Neural crest cell (in vitro differentiated cells): ENCODE measurements at regions not wholly inside any gene's neighbourhood (a gene's known extent, or its start where the extent isn't known, plus 50 kb on each side); places are given as distances from the start of the nearest gene placed in this dataset.

Experiments
- DNase-seq: peaks from one replicate; pipeline ENCODE4 v3.0.0; 2021; ENCODE audit warnings: low read depth, mixed read lengths, low spot score
- H3K27ac Mint-ChIP-seq: one replicate; pipeline ENCODE4 v1.8.0; 2021; ENCODE audit warnings: mild to moderate bottlenecking, mixed read lengths; ENCODE audit not compliant: unreplicated experiment
- H3K27me3 Mint-ChIP-seq: 2 replicates; pipeline ENCODE4 v1.8.0; 2021; ENCODE audit warnings: low read depth, mild to moderate bottlenecking, mixed read lengths
- H3K36me3 Mint-ChIP-seq: 2 replicates; pipeline ENCODE4 v1.8.0; 2021; ENCODE audit warnings: low read depth, mild to moderate bottlenecking, mixed read lengths
- H3K4me1 Mint-ChIP-seq: 2 replicates; pipeline ENCODE4 v1.8.0; 2021; ENCODE audit warnings: mixed read lengths
- H3K4me3 Mint-ChIP-seq: one replicate; pipeline ENCODE4 v1.8.0; 2021; ENCODE audit warnings: mild to moderate bottlenecking, mixed read lengths
- H3K9me3 Mint-ChIP-seq: 2 replicates; pipeline ENCODE4 v1.8.0; 2021; ENCODE audit warnings: mixed read lengths
- TF ChIP-seq, protein P1 (sequence below): fragments of 200-600 bp; sonication (generic); conservative IDR thresholded peaks from 2 replicates; pipeline ENCODE4 v1.5.0; 2021; ENCODE audit warnings: antibody characterized with exemption, mild to moderate bottlenecking

DNA sequence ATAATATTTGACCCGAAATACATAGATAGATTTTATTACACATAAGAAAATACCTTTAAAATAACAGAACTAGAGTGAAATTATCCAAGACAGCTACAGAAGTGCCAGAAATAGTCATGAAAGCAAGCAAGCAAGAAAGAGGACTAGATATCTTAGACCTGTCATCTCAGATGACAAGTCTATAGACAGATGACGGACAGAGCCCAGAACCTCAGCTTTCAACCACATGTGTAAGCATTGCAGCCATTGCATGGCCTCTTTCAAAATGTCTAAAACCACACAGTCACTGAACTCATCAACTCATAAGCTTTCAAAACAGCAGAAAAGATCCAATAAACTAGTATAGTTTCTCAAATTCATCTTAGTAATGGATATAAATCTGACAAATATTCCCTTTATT, 59.8 kb upstream of the FHIT start:
- no peak for DNase-seq
- peaks cover 9% of the 10 kb centered on the region for H3K4me1 Mint-ChIP-seq
- H3K36me3 Mint-ChIP-seq = no peaks in the 10 kb centered on the region
- no peaks in the 10 kb centered on the region for H3K27me3 Mint-ChIP-seq
- TF ChIP-seq, protein P1, sequence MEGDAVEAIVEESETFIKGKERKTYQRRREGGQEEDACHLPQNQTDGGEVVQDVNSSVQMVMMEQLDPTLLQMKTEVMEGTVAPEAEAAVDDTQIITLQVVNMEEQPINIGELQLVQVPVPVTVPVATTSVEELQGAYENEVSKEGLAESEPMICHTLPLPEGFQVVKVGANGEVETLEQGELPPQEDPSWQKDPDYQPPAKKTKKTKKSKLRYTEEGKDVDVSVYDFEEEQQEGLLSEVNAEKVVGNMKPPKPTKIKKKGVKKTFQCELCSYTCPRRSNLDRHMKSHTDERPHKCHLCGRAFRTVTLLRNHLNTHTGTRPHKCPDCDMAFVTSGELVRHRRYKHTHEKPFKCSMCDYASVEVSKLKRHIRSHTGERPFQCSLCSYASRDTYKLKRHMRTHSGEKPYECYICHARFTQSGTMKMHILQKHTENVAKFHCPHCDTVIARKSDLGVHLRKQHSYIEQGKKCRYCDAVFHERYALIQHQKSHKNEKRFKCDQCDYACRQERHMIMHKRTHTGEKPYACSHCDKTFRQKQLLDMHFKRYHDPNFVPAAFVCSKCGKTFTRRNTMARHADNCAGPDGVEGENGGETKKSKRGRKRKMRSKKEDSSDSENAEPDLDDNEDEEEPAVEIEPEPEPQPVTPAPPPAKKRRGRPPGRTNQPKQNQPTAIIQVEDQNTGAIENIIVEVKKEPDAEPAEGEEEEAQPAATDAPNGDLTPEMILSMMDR = no peak
- H3K9me3 Mint-ChIP-seq = no peaks in the 10 kb centered on the region
- no peak overlapping the region for H3K27ac Mint-ChIP-seq
- H3K4me3 Mint-ChIP-seq = no peak overlapping the region

DNA sequence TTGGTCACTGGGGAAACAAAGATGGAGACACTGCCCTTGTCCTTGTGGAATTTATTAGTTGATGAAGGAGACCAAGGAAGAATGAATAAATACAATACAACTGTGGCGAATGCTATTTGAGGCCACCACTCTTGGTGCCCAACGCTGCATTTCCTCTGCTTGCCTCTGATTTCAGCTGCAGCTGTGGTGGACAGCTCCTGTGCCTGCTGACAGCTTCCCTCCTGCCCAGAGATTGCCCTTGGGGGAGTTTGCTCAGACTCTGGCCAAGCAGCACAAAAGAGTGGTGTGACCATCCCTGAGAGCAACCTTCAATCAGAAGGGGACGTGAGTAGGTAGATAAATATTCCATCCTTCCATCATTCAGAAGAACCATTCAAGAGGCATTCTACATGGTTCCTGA, 64.6 kb upstream of the FHIT start:
- Mint-ChIP-seq H3K4me1 (peaks cover 4% of the 10 kb centered on the region), H3K36me3 (no peaks in the 10 kb centered on the region), H3K27me3 (no peaks in the 10 kb centered on the region)

DNA sequence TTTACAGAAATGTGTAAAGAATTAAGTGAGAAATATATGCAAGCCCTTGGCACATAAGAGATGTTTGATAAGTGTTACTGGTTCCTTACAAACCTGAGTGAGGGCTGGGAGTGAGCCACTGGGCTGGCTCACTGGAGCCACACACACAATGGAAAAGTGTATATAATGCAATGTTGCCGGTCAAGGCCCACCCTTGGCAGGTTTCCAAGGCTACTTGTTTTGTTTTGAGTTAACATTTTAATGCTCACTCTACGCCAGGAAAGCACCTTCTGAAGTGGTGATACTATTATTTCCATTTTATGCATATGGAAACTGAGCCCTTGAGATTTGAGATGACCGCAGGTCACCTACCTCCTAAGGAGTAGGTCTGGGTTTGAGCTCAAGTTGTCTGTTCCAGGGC, 71.8 kb upstream of the FHIT start:
- no peak for DNase-seq
- Mint-ChIP-seq H3K4me1 (no peaks in the 10 kb centered on the region), H3K27me3 (no peaks in the 10 kb centered on the region), H3K9me3 (no peaks in the 10 kb centered on the region), H3K4me3 (no peak overlapping the region), H3K36me3 (no peaks in the 10 kb centered on the region), H3K27ac (no peak overlapping the region)
- TF ChIP-seq, protein P1 = no peak

More for the DNA sequence above, 64.6 kb upstream of the FHIT start:
- TF ChIP-seq, protein P1 = no peak
- Mint-ChIP-seq H3K27ac (no peak overlapping the region), H3K9me3 (no peaks in the 10 kb centered on the region), H3K4me3 (no peak overlapping the region)
- DNase-seq = peak; percentile 11

DNA sequence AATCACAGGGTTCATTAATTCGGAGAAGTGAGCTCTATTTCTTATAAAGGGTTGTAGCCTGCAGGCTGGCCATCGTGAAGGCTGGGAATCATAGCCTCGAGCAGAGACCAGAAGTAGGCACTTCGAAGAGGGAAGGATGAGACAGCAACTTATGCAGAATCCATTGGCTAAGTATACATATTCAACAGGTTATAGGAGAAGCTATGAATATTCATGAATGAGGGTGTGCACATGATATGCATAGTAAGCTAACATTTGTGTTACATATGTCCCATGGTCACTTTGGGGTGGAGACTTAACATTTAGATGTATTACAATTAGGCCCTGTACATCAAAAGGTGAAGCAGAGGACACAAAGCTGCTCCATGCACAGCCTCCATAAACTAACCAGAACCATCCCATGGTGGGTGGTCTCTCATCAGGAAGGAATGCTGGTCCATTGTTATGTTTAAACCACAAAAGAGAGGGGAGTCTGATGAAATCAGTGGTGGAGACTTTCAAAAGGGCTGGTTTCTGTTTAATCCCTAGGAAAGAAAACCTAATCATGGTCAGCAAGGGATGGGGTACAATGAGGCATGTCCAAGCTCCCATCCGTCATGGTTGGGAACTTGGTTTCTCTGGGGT, 80.8 kb upstream of the FHIT start:
- no peak for DNase-seq
- no peaks in the 10 kb centered on the region for H3K36me3 Mint-ChIP-seq
- TF ChIP-seq, protein P1 = no peak
- H3K4me3 Mint-ChIP-seq = no peak overlapping the region
- H3K27me3 Mint-ChIP-seq = no peaks in the 10 kb centered on the region
- H3K4me1 Mint-ChIP-seq = no peaks in the 10 kb centered on the region
- H3K9me3 Mint-ChIP-seq = peaks cover 5% of the 10 kb centered on the region
- H3K27ac Mint-ChIP-seq = no peak overlapping the region

DNA sequence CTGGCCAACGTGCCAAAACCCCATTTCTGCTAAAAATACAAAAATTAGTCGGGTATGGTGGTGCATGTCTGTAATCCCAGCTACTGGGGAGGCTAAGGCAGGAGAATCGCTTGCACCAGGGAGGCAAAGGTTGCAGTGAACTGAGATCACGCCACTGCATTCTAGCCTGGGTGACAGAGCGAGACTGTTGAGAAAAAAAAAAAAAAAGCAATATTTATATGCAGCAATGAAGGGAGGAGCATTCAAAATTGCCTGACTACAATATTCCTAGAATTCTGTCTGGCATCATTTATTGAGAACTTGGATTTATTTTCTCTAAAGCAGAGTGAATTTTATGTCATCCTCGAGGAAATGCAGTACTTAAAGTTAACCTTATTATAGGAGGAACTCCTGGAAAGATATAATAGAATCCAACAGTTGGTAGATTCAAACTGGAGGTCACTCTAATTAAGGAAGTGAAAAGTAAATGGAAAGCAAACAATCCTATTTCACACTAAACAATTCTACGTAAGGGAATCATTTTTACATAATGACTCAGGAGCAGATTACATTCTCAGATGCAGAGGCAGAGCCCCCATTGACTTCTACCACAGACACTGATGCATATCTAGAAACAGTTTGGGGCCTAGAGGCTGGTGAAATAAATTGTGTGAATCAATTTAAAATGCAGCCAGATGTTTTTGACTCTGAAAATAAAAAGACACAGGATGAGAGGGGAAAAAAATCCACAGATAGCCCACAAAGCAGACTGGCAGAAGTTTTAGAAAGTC, 82.1 kb upstream of the FHIT start:
- TF ChIP-seq, protein P1 = no peak
- Mint-ChIP-seq H3K9me3 (peaks cover 5% of the 10 kb centered on the region), H3K4me1 (no peaks in the 10 kb centered on the region), H3K36me3 (no peaks in the 10 kb centered on the region), H3K27me3 (no peaks in the 10 kb centered on the region), H3K27ac (no peak overlapping the region), H3K4me3 (no peak overlapping the region)
- no peak for DNase-seq
